HUES6 (cell line): ENCODE measurements at regions not wholly inside any gene's neighbourhood (a gene's known extent, or its start where the extent isn't known, plus 50 kb on each side); places are given as distances from the start of the nearest gene placed in this dataset.

ENCODE experiments used
- H3K27ac ChIP-seq: 2 replicates; pipeline ENCODE4 v1.7.0; 2013; ENCODE audit warnings: low read depth, mild to moderate bottlenecking, low read length, inconsistent platforms
- H3K27me3 ChIP-seq: 2 replicates; pipeline ENCODE4 v1.6.1; 2013; ENCODE audit warnings: low read length; ENCODE audit not compliant: control insufficient read depth, insufficient read depth
- H3K36me3 ChIP-seq: 2 replicates; pipeline ENCODE4 v1.6.1; 2013; ENCODE audit warnings: low read length; ENCODE audit not compliant: control insufficient read depth, insufficient read depth
- H3K4me1 ChIP-seq: 2 replicates; pipeline ENCODE4 v1.6.1; 2013; ENCODE audit warnings: low read length; ENCODE audit not compliant: control insufficient read depth, insufficient read depth
- H3K4me3 ChIP-seq: 2 replicates; pipeline ENCODE4 v1.5.1; 2013; ENCODE audit warnings: low read depth, low read length
- H3K9ac ChIP-seq: one replicate; pipeline ENCODE4 v1.6.1; 2013; ENCODE audit warnings: mild to moderate bottlenecking, low read length
- H3K9me3 ChIP-seq: 2 replicates; pipeline ENCODE4 v1.6.1; 2013; ENCODE audit warnings: low read depth, low read length; ENCODE audit not compliant: control insufficient read depth, insufficient read depth

DNA sequence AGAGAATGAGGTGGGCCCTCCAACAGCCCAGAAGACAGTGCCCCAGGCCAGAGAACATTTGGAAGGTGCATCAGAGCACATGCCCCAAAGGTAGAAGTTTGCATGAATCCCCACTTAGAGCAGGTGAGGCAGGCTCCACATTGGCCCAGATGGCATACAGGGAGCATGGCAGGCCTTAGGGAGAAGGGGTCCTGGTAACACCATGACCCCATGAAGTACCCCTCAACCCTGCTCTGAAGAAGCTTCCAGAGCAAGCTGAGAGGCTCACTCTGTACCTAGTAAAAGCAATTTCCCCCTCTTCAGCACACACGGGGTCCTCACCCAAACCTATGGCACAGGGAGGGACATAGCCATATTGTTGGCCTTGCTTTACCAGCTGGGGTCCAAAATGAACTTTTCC is 162.6 kb downstream of the BUB3 start:
- Histone ChIP-seq H3K4me1 (no peaks in the 10 kb centered on the region), H3K9me3 (no peaks in the 10 kb centered on the region), H3K36me3 (no peaks in the 10 kb centered on the region), H3K27me3 (no peaks in the 10 kb centered on the region), H3K27ac (no peak overlapping the region), H3K9ac (no peak overlapping the region), H3K4me3 (no peak overlapping the region)

- H3K9ac ChIP-seq = no peak overlapping the region
- H3K27me3 ChIP-seq = no peaks in the 10 kb centered on the region
- no peaks in the 10 kb centered on the region for H3K9me3 ChIP-seq
- no peaks in the 10 kb centered on the region for H3K36me3 ChIP-seq
- no peaks in the 10 kb centered on the region for H3K4me1 ChIP-seq
- H3K4me3 ChIP-seq = no peak overlapping the region
- no peak overlapping the region for H3K27ac ChIP-seq
Observed at GRCh38 chr10:123318516-123318915, 164.3 kb downstream of the BUB3 start.

GRCh38 chr10:123320091-123320490 is 165.9 kb downstream of the BUB3 start:
- H3K4me3 ChIP-seq = no peak overlapping the region
- no peak overlapping the region for H3K9ac ChIP-seq
- no peaks in the 10 kb centered on the region for H3K4me1 ChIP-seq
- H3K36me3 ChIP-seq = no peaks in the 10 kb centered on the region
- H3K9me3 ChIP-seq = no peaks in the 10 kb centered on the region
- no peak overlapping the region for H3K27ac ChIP-seq
- no peaks in the 10 kb centered on the region for H3K27me3 ChIP-seq

GRCh38 chr10:123323884-123324283 is 169.7 kb downstream of the BUB3 start:
- Histone ChIP-seq H3K27ac (no peak overlapping the region), H3K36me3 (no peaks in the 10 kb centered on the region), H3K4me3 (no peak overlapping the region), H3K9ac (no peak overlapping the region), H3K9me3 (peaks cover 3% of the 10 kb centered on the region; the same call in 1 of the 2 replicates), H3K4me1 (no peaks in the 10 kb centered on the region), H3K27me3 (no peaks in the 10 kb centered on the region)

GRCh38 chr10:123325663-123326190 is 171.5 kb downstream of the BUB3 start:
- Histone ChIP-seq H3K4me1 (no peaks in the 10 kb centered on the region), H3K9me3 (peaks cover 3% of the 10 kb centered on the region; the same call in 1 of the 2 replicates), H3K36me3 (no peaks in the 10 kb centered on the region), H3K27me3 (no peaks in the 10 kb centered on the region), H3K9ac (no peak overlapping the region), H3K27ac (no peak overlapping the region), H3K4me3 (no peak overlapping the region)

- H3K9me3 ChIP-seq = peaks cover 3% of the 10 kb centered on the region; the same call in 1 of the 2 replicates
- no peak overlapping the region for H3K9ac ChIP-seq
- H3K27ac ChIP-seq = no peak overlapping the region
- no peaks in the 10 kb centered on the region for H3K36me3 ChIP-seq
- no peak overlapping the region for H3K4me3 ChIP-seq
- H3K4me1 ChIP-seq = no peaks in the 10 kb centered on the region
- no peaks in the 10 kb centered on the region for H3K27me3 ChIP-seq
Observed at GRCh38 chr10:123326674-123327073, 172.5 kb downstream of the BUB3 start.

DNA sequence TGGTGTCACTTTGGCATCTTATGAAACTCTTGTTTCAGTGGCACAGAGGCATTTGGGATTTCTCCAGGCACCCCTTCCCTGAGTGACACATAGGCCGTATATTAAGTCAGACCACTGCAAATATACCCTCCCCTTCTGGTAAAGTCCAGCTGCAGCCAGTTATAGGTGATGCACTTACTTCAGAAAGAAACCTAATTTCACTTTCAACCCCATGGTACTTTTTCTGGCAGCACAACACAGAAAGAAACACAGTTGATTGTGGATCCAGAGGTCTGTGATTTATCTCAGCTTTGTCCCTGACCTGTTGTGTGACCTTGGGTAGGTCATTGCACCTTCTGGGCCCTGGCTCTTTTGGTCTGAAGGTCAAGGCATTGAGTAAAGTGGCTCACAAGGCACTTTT is 173.2 kb downstream of the BUB3 start:
- H3K9me3 ChIP-seq = peaks cover 3% of the 10 kb centered on the region; the same call in 1 of the 2 replicates
- H3K9ac ChIP-seq = no peak overlapping the region
- no peaks in the 10 kb centered on the region for H3K36me3 ChIP-seq
- no peaks in the 10 kb centered on the region for H3K27me3 ChIP-seq
- no peak overlapping the region for H3K4me3 ChIP-seq
- no peaks in the 10 kb centered on the region for H3K4me1 ChIP-seq
- H3K27ac ChIP-seq = no peak overlapping the region

DNA sequence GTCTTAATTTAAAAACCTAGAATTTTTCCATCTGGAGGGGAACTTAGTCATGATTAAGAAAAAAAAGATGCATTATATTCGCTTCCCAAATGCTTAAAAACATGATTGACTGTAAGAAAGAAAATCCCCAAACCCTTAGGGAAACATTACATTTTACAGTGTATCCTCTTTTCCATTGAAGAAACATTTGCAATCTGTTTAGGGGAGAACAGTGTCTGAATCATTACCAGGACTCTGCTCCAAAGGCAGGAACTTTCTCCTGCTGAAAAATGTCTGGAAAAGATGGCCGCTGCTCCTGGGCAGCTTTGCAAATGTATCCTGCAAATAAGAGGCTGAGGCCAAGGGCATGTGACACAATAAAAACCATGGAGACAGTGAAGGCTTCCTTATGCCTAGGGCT is 173.7 kb downstream of the BUB3 start:
- H3K9me3 ChIP-seq = peaks cover 3% of the 10 kb centered on the region; the same call in 1 of the 2 replicates
- H3K9ac ChIP-seq = no peak overlapping the region
- no peaks in the 10 kb centered on the region for H3K36me3 ChIP-seq
- no peak overlapping the region for H3K4me3 ChIP-seq
- H3K27ac ChIP-seq = no peak overlapping the region
- H3K27me3 ChIP-seq = no peaks in the 10 kb centered on the region
- no peaks in the 10 kb centered on the region for H3K4me1 ChIP-seq

GRCh38 chr10:123331438-123331837 is 177.2 kb downstream of the BUB3 start:
- Histone ChIP-seq H3K4me3 (no peak overlapping the region), H3K9me3 (peaks cover 3% of the 10 kb centered on the region; the same call in 1 of the 2 replicates), H3K27ac (no peak overlapping the region), H3K4me1 (no peaks in the 10 kb centered on the region), H3K9ac (no peak overlapping the region), H3K27me3 (no peaks in the 10 kb centered on the region), H3K36me3 (no peaks in the 10 kb centered on the region)

DNA sequence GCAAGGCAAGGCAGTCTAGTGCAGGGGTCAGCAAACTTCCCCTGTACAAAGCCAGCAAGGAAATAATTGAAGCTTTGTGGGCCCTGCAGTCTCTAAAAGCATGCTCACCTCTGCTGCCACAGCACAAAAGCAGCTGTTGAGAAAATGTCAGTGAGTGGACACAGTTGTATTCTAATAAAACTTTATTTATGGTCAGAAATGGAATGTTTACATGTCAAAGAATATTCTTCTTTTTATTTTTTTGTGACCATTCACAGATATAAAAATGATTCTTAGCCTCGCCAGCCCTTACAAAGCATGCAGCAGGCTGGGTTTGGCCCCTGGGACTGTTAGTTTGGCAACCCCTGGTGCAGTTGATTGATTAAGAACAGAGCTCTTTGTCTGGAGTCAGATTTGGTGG is 192.4 kb downstream of the BUB3 start:
- Histone ChIP-seq H3K9me3 (no peaks in the 10 kb centered on the region), H3K4me1 (no peaks in the 10 kb centered on the region), H3K9ac (no peak overlapping the region), H3K36me3 (no peaks in the 10 kb centered on the region), H3K27ac (no peak overlapping the region), H3K4me3 (no peak overlapping the region), H3K27me3 (no peaks in the 10 kb centered on the region)

DNA sequence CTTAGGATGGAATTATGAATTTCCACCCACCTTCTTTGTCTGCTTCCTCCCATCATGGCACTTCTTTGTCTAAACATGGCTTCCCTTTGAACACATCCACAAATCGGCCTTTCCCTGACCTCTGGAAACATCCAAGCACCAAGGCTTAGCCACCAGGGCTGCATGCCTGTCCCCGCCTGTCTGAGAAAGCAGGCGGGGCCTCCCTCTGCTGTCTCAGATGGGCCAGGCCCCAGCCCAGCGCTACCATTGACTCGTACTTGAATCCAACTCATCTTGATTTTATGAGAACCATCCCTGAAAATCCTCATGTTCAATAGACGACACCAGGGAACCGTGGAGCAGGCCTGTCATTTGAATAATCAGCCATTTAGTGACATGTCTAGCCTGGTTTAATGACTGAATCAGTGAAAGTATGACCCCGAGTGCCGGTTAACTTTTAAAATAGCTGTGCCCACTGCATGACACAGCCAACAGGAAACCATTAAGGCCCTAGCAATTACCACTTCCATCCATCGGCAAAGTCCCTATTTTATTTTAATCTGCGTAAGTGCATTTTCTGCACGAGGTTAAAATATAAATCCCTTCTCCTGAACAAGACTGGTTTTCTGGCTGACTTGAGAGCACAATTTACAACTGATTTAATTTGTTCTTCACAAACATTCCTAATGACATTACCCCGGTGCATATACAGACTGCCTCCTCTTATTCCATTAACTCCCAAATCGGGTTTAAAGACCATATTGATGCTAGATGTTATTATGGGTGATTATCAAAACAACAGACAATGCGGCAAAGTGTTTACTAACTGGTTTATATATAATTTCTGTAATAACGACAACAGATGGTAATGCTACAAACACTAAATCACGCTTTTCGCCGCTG is 194.7 kb downstream of the BUB3 start:
- H3K36me3 ChIP-seq = no peaks in the 10 kb centered on the region
- H3K27me3 ChIP-seq = no peaks in the 10 kb centered on the region
- no peak overlapping the region for H3K4me3 ChIP-seq
- no peaks in the 10 kb centered on the region for H3K4me1 ChIP-seq
- H3K9ac ChIP-seq = no peak overlapping the region
- no peaks in the 10 kb centered on the region for H3K9me3 ChIP-seq
- H3K27ac ChIP-seq = no peak overlapping the region
